OCI-LY3 (cell line): ENCODE measurements at regions not wholly inside any gene's neighbourhood (a gene's known extent, or its start where the extent isn't known, plus 50 kb on each side); places are given as distances from the start of the nearest gene placed in this dataset.

ENCODE experiments used
- H2AFZ ChIP-seq: fragments of 200-600, 300-600 bp; shearing (Covaris generic); 2 replicates; pipeline ENCODE4 v1.6.0; 2014; ENCODE audit warnings: antibody characterized with exemption, low read depth, low read length
- H3K27ac ChIP-seq: fragments of 200-600, 300-600 bp; sonication (generic); 2 replicates; pipeline ENCODE4 v1.5.1; 2014; ENCODE audit warnings: mild to moderate bottlenecking, low read length, moderate library complexity, mixed read lengths
- H3K27me3 ChIP-seq: fragments of 200-600, 300-600 bp; sonication (generic); 2 replicates; pipeline ENCODE4 v1.6.1; 2014; ENCODE audit warnings: low read depth, low read length, mixed read lengths
- H3K36me3 ChIP-seq: fragments of 200-600, 300-600 bp; sonication (generic); replicated peaks from 2 replicates; pipeline ENCODE3; 2014; ENCODE audit warnings: low read depth, low read length, mixed read lengths
- H3K4me1 ChIP-seq: fragments of 300-600, 200-600 bp; sonication (generic); 2 replicates; pipeline ENCODE4 v1.6.1; 2014; ENCODE audit warnings: low read length, mixed read lengths
- H3K4me2 ChIP-seq: fragments of 200-600, 300-600 bp; sonication (generic); 2 replicates; pipeline ENCODE4 v1.6.1; 2014; ENCODE audit warnings: low read length, mixed read lengths
- H3K4me3 ChIP-seq: fragments of 300-600, 200-600 bp; sonication (generic); 2 replicates; pipeline ENCODE4 v1.5.1; 2014; ENCODE audit warnings: antibody characterized with exemption, mild to moderate bottlenecking, low read length, moderate library complexity
- H3K79me2 ChIP-seq: fragments of 300-600, 200-600 bp; shearing (Covaris generic); 2 replicates; pipeline ENCODE4 v1.6.1; 2014; ENCODE audit warnings: mild to moderate bottlenecking, low read length, mixed read lengths
- H3K9ac ChIP-seq: fragments of 300-600, 200-600 bp; shearing (Covaris generic); 2 replicates; pipeline ENCODE4 v1.6.0; 2014; ENCODE audit warnings: mild to moderate bottlenecking, low read length, moderate library complexity
- H3K9me3 ChIP-seq: fragments of 200-600, 300-600 bp; shearing (Covaris generic); 2 replicates; pipeline ENCODE4 v1.6.1; 2014; ENCODE audit warnings: low read length, mixed read lengths; ENCODE audit not compliant: insufficient read depth
- H4K20me1 ChIP-seq: fragments of 200-600, 300-600 bp; sonication (generic); 2 replicates; pipeline ENCODE4 v1.6.1; 2016; ENCODE audit warnings: low read length, mixed read lengths; ENCODE audit not compliant: insufficient read depth
- EZH2phosphoT487 ChIP-seq: fragments of 200-600 bp; shearing (Covaris generic); IDR thresholded peaks from 2 replicates; pipeline ENCODE4 v1.6.1; 2018; ENCODE audit warnings: antibody characterized with exemption, mixed run types, low read depth
- TF ChIP-seq, protein P1 (sequence below): fragments of 200-600, 300-600 bp; sonication (generic); IDR thresholded peaks from 2 replicates; pipeline ENCODE4 v1.5.1; 2014; ENCODE audit warnings: antibody characterized with exemption, low read length, low read depth

DNA sequence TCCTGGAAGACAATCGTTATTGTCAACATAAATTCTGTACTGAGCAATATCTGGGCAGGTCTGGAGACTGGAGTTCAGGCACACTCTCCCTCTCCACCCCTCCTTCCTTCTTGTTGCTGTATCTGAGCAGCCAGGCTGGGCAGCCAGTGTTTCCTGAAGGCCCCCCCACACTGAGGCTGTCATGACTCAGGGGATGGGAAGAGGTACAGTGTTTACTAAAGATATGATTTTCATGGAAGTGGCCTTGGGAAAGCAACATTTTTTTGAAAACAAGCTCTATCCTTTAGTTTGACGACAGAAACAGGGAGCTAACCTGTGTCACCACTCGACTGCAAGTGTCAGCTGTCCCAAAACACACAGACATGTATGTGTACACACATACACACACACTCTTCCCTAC, 1485.4 kb upstream of the TMEM132C start:
- H3K79me2 ChIP-seq: no peaks in the 10 kb centered on the region
- H3K9ac ChIP-seq: no peak overlapping the region
- H3K4me3 ChIP-seq: no peak overlapping the region
- H4K20me1 ChIP-seq: no peaks in the 10 kb centered on the region
- no peaks in the 10 kb centered on the region for H3K27me3 ChIP-seq
- H2AFZ ChIP-seq: no peak overlapping the region
- no peaks in the 10 kb centered on the region for H3K36me3 ChIP-seq
- H3K9me3 ChIP-seq: no peaks in the 10 kb centered on the region
- 0 out of 2 replicates have a peak, but pooled peaks cover 3% of the 10 kb centered on the region for H3K4me1 ChIP-seq
- H3K27ac ChIP-seq: no peak overlapping the region
- no peak for TF ChIP-seq EZH2phosphoT487
- TF ChIP-seq, protein P1, sequence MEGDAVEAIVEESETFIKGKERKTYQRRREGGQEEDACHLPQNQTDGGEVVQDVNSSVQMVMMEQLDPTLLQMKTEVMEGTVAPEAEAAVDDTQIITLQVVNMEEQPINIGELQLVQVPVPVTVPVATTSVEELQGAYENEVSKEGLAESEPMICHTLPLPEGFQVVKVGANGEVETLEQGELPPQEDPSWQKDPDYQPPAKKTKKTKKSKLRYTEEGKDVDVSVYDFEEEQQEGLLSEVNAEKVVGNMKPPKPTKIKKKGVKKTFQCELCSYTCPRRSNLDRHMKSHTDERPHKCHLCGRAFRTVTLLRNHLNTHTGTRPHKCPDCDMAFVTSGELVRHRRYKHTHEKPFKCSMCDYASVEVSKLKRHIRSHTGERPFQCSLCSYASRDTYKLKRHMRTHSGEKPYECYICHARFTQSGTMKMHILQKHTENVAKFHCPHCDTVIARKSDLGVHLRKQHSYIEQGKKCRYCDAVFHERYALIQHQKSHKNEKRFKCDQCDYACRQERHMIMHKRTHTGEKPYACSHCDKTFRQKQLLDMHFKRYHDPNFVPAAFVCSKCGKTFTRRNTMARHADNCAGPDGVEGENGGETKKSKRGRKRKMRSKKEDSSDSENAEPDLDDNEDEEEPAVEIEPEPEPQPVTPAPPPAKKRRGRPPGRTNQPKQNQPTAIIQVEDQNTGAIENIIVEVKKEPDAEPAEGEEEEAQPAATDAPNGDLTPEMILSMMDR: no peak
- H3K4me2 ChIP-seq: no peak overlapping the region

DNA sequence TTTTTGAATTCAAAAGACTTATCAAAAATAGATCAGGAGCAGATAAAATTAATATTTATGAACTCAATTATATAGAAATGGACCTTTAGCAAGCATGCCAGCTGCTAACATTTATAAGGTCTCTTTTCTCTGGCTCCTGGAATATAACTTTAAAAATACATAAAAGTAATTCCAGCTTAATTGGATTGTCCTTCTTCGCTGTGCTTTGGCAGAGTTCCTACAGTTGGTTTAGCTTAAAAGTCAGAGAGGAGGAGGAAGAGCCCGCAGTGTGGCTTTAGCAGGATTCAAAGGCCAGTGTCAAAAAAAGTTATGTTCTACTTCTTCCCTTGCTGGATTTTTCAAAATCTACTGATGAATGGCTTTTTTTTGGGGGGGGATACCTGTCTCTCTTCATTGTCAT, 1484.9 kb upstream of the TMEM132C start:
- TF ChIP-seq, protein P1: no peak
- TF ChIP-seq EZH2phosphoT487: no peak

GRCh38 chr12:126784328-126784921, 1482.5 kb upstream of the TMEM132C start:
- TF ChIP-seq EZH2phosphoT487: no peak
- TF ChIP-seq, protein P1: peak; percentile 62
- Histone ChIP-seq H3K79me2 (no peaks in the 10 kb centered on the region), H3K27me3 (no peaks in the 10 kb centered on the region), H4K20me1 (no peaks in the 10 kb centered on the region), H3K9me3 (no peaks in the 10 kb centered on the region), H3K27ac (no peak overlapping the region), H3K4me2 (no peak overlapping the region), H3K4me3 (no peak overlapping the region), H3K9ac (no peak overlapping the region), H2AFZ (no peak overlapping the region), H3K4me1 (0 out of 2 replicates have a peak, but pooled peaks cover 3% of the 10 kb centered on the region), H3K36me3 (no peaks in the 10 kb centered on the region)

More for the DNA sequence above, 1484.9 kb upstream of the TMEM132C start:
- Histone ChIP-seq H3K9ac (no peak overlapping the region), H3K4me3 (no peak overlapping the region), H3K9me3 (no peaks in the 10 kb centered on the region), H3K36me3 (no peaks in the 10 kb centered on the region), H3K27ac (no peak overlapping the region), H2AFZ (no peak overlapping the region), H3K4me2 (no peak overlapping the region), H3K79me2 (no peaks in the 10 kb centered on the region), H4K20me1 (no peaks in the 10 kb centered on the region), H3K27me3 (no peaks in the 10 kb centered on the region), H3K4me1 (0 out of 2 replicates have a peak, but pooled peaks cover 3% of the 10 kb centered on the region)

GRCh38 chr12:126789963-126790362, 1477.0 kb upstream of the TMEM132C start:
- no peak overlapping the region for H3K4me2 ChIP-seq
- no peak overlapping the region for H3K9ac ChIP-seq
- no peaks in the 10 kb centered on the region for H3K36me3 ChIP-seq
- no peaks in the 10 kb centered on the region for H3K27me3 ChIP-seq
- no peaks in the 10 kb centered on the region for H3K79me2 ChIP-seq
- no peaks in the 10 kb centered on the region for H3K4me1 ChIP-seq
- H3K9me3 ChIP-seq: no peaks in the 10 kb centered on the region
- H3K4me3 ChIP-seq: no peak overlapping the region
- TF ChIP-seq, protein P1: no peak
- no peak for TF ChIP-seq EZH2phosphoT487
- H3K27ac ChIP-seq: no peak overlapping the region
- H4K20me1 ChIP-seq: no peaks in the 10 kb centered on the region
- H2AFZ ChIP-seq: no peak overlapping the region
